Thyroid gland (tissue), 4 donors: ENCODE measurements at regions not wholly inside any gene's neighbourhood (a gene's known extent, or its start where the extent isn't known, plus 50 kb on each side); places are given as distances from the start of the nearest gene placed in this dataset.

ENCODE experiments used
- POLR2A ChIP-seq, 2 donors: fragments of 450-650 bp; IDR thresholded peaks; one replicate each; pipeline ENCODE4 v1.6.1; 2017; ENCODE audit warnings: antibody characterized with exemption in 2 of 2, mild to moderate bottlenecking in 2 of 2, moderate library complexity in 1 of 2
- TF ChIP-seq, protein P1 (sequence below), 6 experiments: fragments of 200-600 bp in 3 of 6; fragments of 450-650 bp in 3 of 6; sonication (generic) in 3 of 6; IDR thresholded peaks; one replicate each; pipeline ENCODE4 v1.5.1; 2016 to 2019; ENCODE audit warnings: antibody characterized with exemption in 6 of 6, mild to moderate bottlenecking in 2 of 6, inconsistent platforms in 1 of 6, moderate library complexity in 1 of 6

DNA sequence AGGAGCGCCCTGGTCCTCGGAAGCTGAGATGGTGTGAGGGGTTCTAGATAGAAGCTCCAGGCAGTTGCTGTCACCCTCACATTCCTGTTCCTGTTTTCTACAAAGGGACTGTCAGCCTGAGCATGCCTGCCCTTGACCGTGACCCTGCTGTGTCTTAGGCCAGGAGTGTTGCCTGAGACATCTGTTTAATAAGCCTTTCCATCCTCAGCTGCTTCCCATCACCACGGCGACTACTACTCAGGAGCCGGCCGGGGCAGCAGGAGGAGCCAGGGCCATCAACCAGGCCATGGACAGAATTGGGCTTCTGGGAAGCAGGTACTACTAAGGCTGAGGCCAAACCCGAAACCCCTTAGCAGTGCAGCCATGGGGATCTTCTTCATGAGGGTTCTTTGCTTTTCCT, 151.4 kb downstream of the KATNIP start:
- TF ChIP-seq, protein P1, sequence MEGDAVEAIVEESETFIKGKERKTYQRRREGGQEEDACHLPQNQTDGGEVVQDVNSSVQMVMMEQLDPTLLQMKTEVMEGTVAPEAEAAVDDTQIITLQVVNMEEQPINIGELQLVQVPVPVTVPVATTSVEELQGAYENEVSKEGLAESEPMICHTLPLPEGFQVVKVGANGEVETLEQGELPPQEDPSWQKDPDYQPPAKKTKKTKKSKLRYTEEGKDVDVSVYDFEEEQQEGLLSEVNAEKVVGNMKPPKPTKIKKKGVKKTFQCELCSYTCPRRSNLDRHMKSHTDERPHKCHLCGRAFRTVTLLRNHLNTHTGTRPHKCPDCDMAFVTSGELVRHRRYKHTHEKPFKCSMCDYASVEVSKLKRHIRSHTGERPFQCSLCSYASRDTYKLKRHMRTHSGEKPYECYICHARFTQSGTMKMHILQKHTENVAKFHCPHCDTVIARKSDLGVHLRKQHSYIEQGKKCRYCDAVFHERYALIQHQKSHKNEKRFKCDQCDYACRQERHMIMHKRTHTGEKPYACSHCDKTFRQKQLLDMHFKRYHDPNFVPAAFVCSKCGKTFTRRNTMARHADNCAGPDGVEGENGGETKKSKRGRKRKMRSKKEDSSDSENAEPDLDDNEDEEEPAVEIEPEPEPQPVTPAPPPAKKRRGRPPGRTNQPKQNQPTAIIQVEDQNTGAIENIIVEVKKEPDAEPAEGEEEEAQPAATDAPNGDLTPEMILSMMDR (IDR thresholded peaks at IDR 0.05): no peak
- no peak for TF ChIP-seq POLR2A (IDR thresholded peaks at IDR 0.05)
